H1 (cell line): ENCODE measurements at regions not wholly inside any gene's neighbourhood (a gene's known extent, or its start where the extent isn't known, plus 50 kb on each side); places are given as distances from the start of the nearest gene placed in this dataset.

Experiments
- CTCF ChIA-PET: fragments of 300-600 bp; sonication (Branson Sonifier 250); formaldehyde crosslinking; loops from one replicate; lab custom pipeline; 2021; ENCODE audit not compliant: partially characterized antibody; lab: Charles Lee
- POLR2A ChIA-PET: fragments of 300-600 bp; sonication (Branson Sonifier 250); formaldehyde crosslinking; loops from one replicate; lab custom pipeline; 2021; ENCODE audit warnings: inconsistent platforms; ENCODE audit not compliant: partially characterized antibody; lab: Charles Lee
- DNase-seq, 2 experiments: peaks; one replicate each; pipeline versions ENCODE4 v3.0.0 to v3.0.0-alpha.2; 2010 to 2022; ENCODE audit warnings: low spot score in 2 of 2, low read depth in 1 of 2, mixed read lengths in 1 of 2
- FAIRE-seq: peaks from 2 replicates; lab custom pipeline; 2011; peaks lifted over from hg19 to GRCh38; lab: Jason Lieb, UNC
- H2AFZ ChIP-seq: 2 replicates; pipeline ENCODE4 v1.8.1; 2012; ENCODE audit warnings: low read length, inconsistent platforms
- H2AK5ac ChIP-seq: 2 replicates; pipeline ENCODE4 v1.6.1; 2013; ENCODE audit warnings: low read depth, low read length
- H2BK120ac ChIP-seq: replicated peaks from 2 replicates; pipeline ENCODE3; 2013; ENCODE audit warnings: low read depth, low read length, inconsistent platforms
- H2BK12ac ChIP-seq: 2 replicates; pipeline ENCODE4 v1.6.1; 2013; ENCODE audit warnings: low read depth, low read length
- H2BK15ac ChIP-seq: 2 replicates; pipeline ENCODE4 v1.6.1; 2013; ENCODE audit warnings: low read length
- H2BK20ac ChIP-seq: 2 replicates; pipeline ENCODE4 v1.6.1; 2013; ENCODE audit warnings: low read length
- H2BK5ac ChIP-seq: 2 replicates; pipeline ENCODE4 v1.6.1; 2013; ENCODE audit warnings: low read depth, low read length
- H3K14ac ChIP-seq: 2 replicates; pipeline ENCODE4 v1.6.1; 2013; ENCODE audit warnings: inconsistent platforms; ENCODE audit not compliant: insufficient read length
- H3K18ac ChIP-seq: 2 replicates; pipeline ENCODE4 v1.6.1; 2013; ENCODE audit warnings: low read length; ENCODE audit errors: extremely low read depth
- H3K23ac ChIP-seq: 2 replicates; pipeline ENCODE4 v1.6.1; 2013; ENCODE audit warnings: inconsistent platforms; ENCODE audit not compliant: insufficient read length
- H3K23me2 ChIP-seq: 2 replicates; pipeline ENCODE4 v1.6.1; 2013; ENCODE audit warnings: low read depth, low read length
- H3K27ac ChIP-seq: 2 replicates; pipeline ENCODE4 v1.6.1; 2011; ENCODE audit warnings: low read depth, low read length, inconsistent platforms
- H3K27me3 ChIP-seq, 4 experiments: replicated peaks in 1 of 4; 1 replicate in 1 of 4; 2 replicates in 3 of 4; pipeline versions ENCODE4 v1.6.1 to v1.8.1; 2011 to 2013; ENCODE audit warnings: low read length in 3 of 4, mild to moderate bottlenecking in 3 of 4, inconsistent platforms in 2 of 4, mixed read lengths in 2 of 4, moderate library complexity in 1 of 4; ENCODE audit not compliant: control insufficient read depth in 3 of 4, insufficient read depth in 3 of 4; ENCODE audit errors: extremely low read depth in 1 of 4
- H3K36me3 ChIP-seq, 4 experiments: 2 replicates each; pipeline versions ENCODE4 v1.6.1 to v1.8.1; 2011 to 2013; ENCODE audit warnings: mild to moderate bottlenecking in 4 of 4, low read length in 3 of 4, moderate library complexity in 2 of 4, control low read depth in 1 of 4, inconsistent platforms in 1 of 4; ENCODE audit not compliant: insufficient read depth in 4 of 4, control insufficient read depth in 2 of 4
- H3K4ac ChIP-seq: replicated peaks from 2 replicates; pipeline ENCODE3; 2013; ENCODE audit warnings: low read length, low read depth, mixed read lengths, inconsistent platforms; ENCODE audit not compliant: insufficient read length
- H3K4me1 ChIP-seq, 4 experiments: replicated peaks in 1 of 4; 1 replicate in 1 of 4; 2 replicates in 3 of 4; pipeline versions ENCODE4 v1.6.1 to v1.8.1; 2011 to 2013; ENCODE audit warnings: low read length in 3 of 4, inconsistent platforms in 2 of 4, mixed read lengths in 1 of 4; ENCODE audit not compliant: insufficient read depth in 4 of 4, control insufficient read depth in 3 of 4
- H3K4me2 ChIP-seq, 2 experiments: 2 replicates each; pipeline versions ENCODE4 v1.6.1 to v1.8.1; 2011 to 2013; ENCODE audit warnings: low read depth in 2 of 2, low read length in 2 of 2, control low read depth in 1 of 2, inconsistent platforms in 1 of 2, mild to moderate bottlenecking in 1 of 2; ENCODE audit not compliant: insufficient read depth in 1 of 2
- H3K4me3 ChIP-seq, 4 experiments: fragments of 200-600, 300-600 bp in 1 of 4; sonication (generic), shearing (Covaris generic), sonication (Bioruptor Twin) in 1 of 4; 2 replicates each; pipeline versions ENCODE4 v1.5.1 to v1.8.1; 2011 to 2016; ENCODE audit warnings: low read length in 4 of 4, low read depth in 3 of 4, control low read depth in 2 of 4, inconsistent platforms in 2 of 4, mild to moderate bottlenecking in 2 of 4, mixed read lengths in 1 of 4, moderate library complexity in 1 of 4; ENCODE audit not compliant: insufficient read depth in 2 of 4; ENCODE audit errors: extremely low read depth in 1 of 4
- H3K56ac ChIP-seq: replicated peaks from 2 replicates; pipeline ENCODE3; 2013; ENCODE audit warnings: low read depth, mild to moderate bottlenecking, mixed read lengths, low read length, inconsistent platforms; ENCODE audit not compliant: insufficient read length
- H3K79me1 ChIP-seq: 2 replicates; pipeline ENCODE4 v1.6.1; 2013; ENCODE audit warnings: low read depth, low read length, control low read depth
- H3K79me2 ChIP-seq, 2 experiments: 2 replicates each; pipeline versions ENCODE4 v1.6.1 to v1.8.1; 2012 to 2013; ENCODE audit warnings: low read length in 2 of 2, mild to moderate bottlenecking in 2 of 2, inconsistent platforms in 1 of 2; ENCODE audit not compliant: insufficient read depth in 2 of 2, control insufficient read depth in 1 of 2
- H3K9ac ChIP-seq, 4 experiments: replicated peaks in 1 of 4; 1 replicate in 1 of 4; 2 replicates in 3 of 4; pipeline versions ENCODE4 v1.6.1 to v1.8.1; 2011 to 2013; ENCODE audit warnings: low read depth in 3 of 4, low read length in 3 of 4, control low read depth in 2 of 4, mild to moderate bottlenecking in 2 of 4, moderate library complexity in 2 of 4, inconsistent platforms in 1 of 4; ENCODE audit errors: extremely low read depth in 1 of 4
- H3K9me3 ChIP-seq, 2 experiments: 2 replicates each; pipeline versions ENCODE4 v1.6.1 to v1.8.1; 2012 to 2013; ENCODE audit warnings: mild to moderate bottlenecking in 2 of 2, moderate library complexity in 2 of 2, control low read depth in 1 of 2, inconsistent platforms in 1 of 2, low read depth in 1 of 2, low read length in 1 of 2, mixed read lengths in 1 of 2; ENCODE audit not compliant: insufficient read depth in 2 of 2
- H4K20me1 ChIP-seq, 2 experiments: replicated peaks in 1 of 2; 2 replicates each; pipeline versions ENCODE3 to v1.8.1; 2011 to 2013; ENCODE audit warnings: inconsistent platforms in 2 of 2, low read length in 2 of 2, mild to moderate bottlenecking in 1 of 2; ENCODE audit not compliant: insufficient read depth in 2 of 2, control insufficient read depth in 1 of 2
- H4K5ac ChIP-seq: 2 replicates; pipeline ENCODE4 v1.6.1; 2013; ENCODE audit warnings: low read length, low read depth, mixed read lengths, inconsistent platforms; ENCODE audit not compliant: insufficient read length
- H4K8ac ChIP-seq: 2 replicates; pipeline ENCODE4 v1.8.0; 2013; ENCODE audit warnings: mild to moderate bottlenecking, moderate library complexity, low read length, inconsistent platforms; ENCODE audit not compliant: insufficient read depth; ENCODE audit errors: extremely low read depth
- H4K91ac ChIP-seq: replicated peaks from 2 replicates; pipeline ENCODE3; 2013; ENCODE audit warnings: low read length, mixed read lengths, inconsistent platforms; ENCODE audit not compliant: insufficient read length
- WGBS, 2 experiments: shearing (Covaris generic) in 1 of 2; methylation state at CpG; one replicate each; pipeline versions ENCODE4 v1.1.6 to v1.1.7; 2013 to 2015; ENCODE audit warnings: low lambda C conversion rate in 2 of 2, mixed read lengths in 2 of 2, inconsistent platforms in 1 of 2, low coverage in 1 of 2, missing lambda C conversion rate in 1 of 2; ENCODE audit not compliant: insufficient replicate concordance in 2 of 2, insufficient coverage in 1 of 2, insufficient read length in 1 of 2; ENCODE audit errors: extremely low coverage in 1 of 2, missing lambda C conversion rate in 1 of 2; 5-methylcytosine and 5-hydroxymethylcytosine counted together
- TF ChIP-seq, protein P1 (sequence below): IDR thresholded peaks from 2 replicates; pipeline ENCODE4 v1.6.1; 2012; ENCODE audit warnings: inconsistent platforms

DNA sequence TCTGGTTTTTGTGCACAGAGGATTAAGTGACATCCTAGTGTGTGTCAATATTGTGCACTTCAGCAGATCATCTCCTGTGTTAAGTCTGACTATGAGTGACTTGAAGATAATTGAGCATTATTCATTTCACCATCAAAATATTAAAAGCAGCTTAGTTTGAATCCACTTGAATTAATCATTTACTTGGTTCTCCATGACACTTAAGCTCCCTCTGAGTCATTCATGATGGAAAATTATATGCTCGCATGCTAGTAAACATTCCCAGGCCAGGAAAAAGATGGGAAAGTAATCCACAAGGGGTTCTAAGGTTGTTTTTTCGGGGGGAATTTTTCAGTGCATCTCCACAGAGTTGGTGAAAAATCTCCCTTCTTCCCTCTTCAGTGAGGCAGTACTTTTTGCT lies 97.2 kb upstream of the EOLA2 start:
- 91% methylated on average over 1 of the region's 2 CpGs; no CpG with 5 or more reads in 1 of the 2 experiments for WGBS, 2 experiments
- H2BK20ac ChIP-seq, result no peak overlapping the region
- no peak overlapping the region for H3K27ac ChIP-seq
- H2AFZ ChIP-seq, result no peak overlapping the region
- FAIRE-seq (no peak), DNase-seq (no peak)
- no peak overlapping the region for H3K4me3 ChIP-seq
- H3K14ac ChIP-seq, result no peak overlapping the region
- H3K18ac ChIP-seq, result no peak overlapping the region
- H3K9ac ChIP-seq, result no peak overlapping the region
- no peak overlapping the region for H2BK15ac ChIP-seq
- H4K8ac ChIP-seq, result no peak overlapping the region
- H2AK5ac ChIP-seq, result no peak overlapping the region
- H3K4ac ChIP-seq, result no peak overlapping the region
- H3K36me3 ChIP-seq, result no peaks in the 10 kb centered on the region
- ChIA-PET POLR2A (no interaction called here), CTCF (interaction anchor here (1.6 kb wide), 1 partner anchor 14 kb away, joined by 5 read pairs; no protein-coding TSS in a partner anchor)
- H2BK12ac ChIP-seq, result no peak overlapping the region
- no peak overlapping the region for H3K23ac ChIP-seq
- H3K79me2 ChIP-seq, result no peaks in the 10 kb centered on the region
- no peak overlapping the region for H4K5ac ChIP-seq
- H3K4me1 ChIP-seq, result no peaks in the 10 kb centered on the region
- H4K91ac ChIP-seq, result no peak overlapping the region
- no peaks in the 10 kb centered on the region for H3K79me1 ChIP-seq
- H2BK5ac ChIP-seq, result no peak overlapping the region
- H3K27me3 ChIP-seq, result no peaks in the 10 kb centered on the region
- no peak overlapping the region for H3K56ac ChIP-seq
- H3K9me3 ChIP-seq, result no peaks in the 10 kb centered on the region
- no peaks in the 10 kb centered on the region for H3K23me2 ChIP-seq
- no peaks in the 10 kb centered on the region for H4K20me1 ChIP-seq
- H3K4me2 ChIP-seq, result no peak overlapping the region
- no peak overlapping the region for H2BK120ac ChIP-seq
- TF ChIP-seq, protein P1, sequence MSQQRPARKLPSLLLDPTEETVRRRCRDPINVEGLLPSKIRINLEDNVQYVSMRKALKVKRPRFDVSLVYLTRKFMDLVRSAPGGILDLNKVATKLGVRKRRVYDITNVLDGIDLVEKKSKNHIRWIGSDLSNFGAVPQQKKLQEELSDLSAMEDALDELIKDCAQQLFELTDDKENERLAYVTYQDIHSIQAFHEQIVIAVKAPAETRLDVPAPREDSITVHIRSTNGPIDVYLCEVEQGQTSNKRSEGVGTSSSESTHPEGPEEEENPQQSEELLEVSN, result no peak
